Heart left ventricle (tissue), 13 donors: ENCODE measurements at regions not wholly inside any gene's neighbourhood (a gene's known extent, or its start where the extent isn't known, plus 50 kb on each side); places are given as distances from the start of the nearest gene placed in this dataset.

ENCODE experiments used
- POLR2A ChIP-seq, 2 donors: fragments of 450-650 bp; IDR thresholded peaks; one replicate each; pipeline ENCODE4 v1.6.1; 2017; ENCODE audit warnings: antibody characterized with exemption in 2 of 2, mild to moderate bottlenecking in 2 of 2, moderate library complexity in 2 of 2
- TF ChIP-seq, protein P1 (sequence below), 12 donors: fragments of 200-600 bp; sonication (generic) in 4 of 12; IDR thresholded peaks; one replicate each; pipeline versions ENCODE4 v1.5.0 to v1.8.0; 2018 to 2022; ENCODE audit warnings: antibody characterized with exemption in 12 of 12, mild to moderate bottlenecking in 5 of 12
- donor health status: ischemic (EF 13 %, LVEDD 7.1; RV severe dilation, severe dysfunction).
- donor health status: DM: no; HTN: yes; CAD: no.
- donor health status: DM: no; HTN: no; CAD: no.
- donor health status: ischemic (EF 25% LVEDD 6.9; RV normal size, moderate dysfunction).
- donor health status: ischemic (EF 25% LVEDD 5.7; RV mildly dilated, moderate dysfunction).
- donor health status: ischemic (EF 35%, LVEDD 5.7; RV mildly dilated, moderate dysfunction).
- donor health status: nonischemic (EF 11% LVEDD 7.7; RV severe dilation, severe dysfunction).
- donor health status: DM: yes; HTN: yes; CAD: no.
- donor health status: PGD.
- donor health status: ischemic (EF 29% LVEDD 5.4; RV normal size, mild dysfunction).
- donor health status: nonischemic (EF 23%, LVEDD 6.1; RV moderate dilation, normal function).

DNA sequence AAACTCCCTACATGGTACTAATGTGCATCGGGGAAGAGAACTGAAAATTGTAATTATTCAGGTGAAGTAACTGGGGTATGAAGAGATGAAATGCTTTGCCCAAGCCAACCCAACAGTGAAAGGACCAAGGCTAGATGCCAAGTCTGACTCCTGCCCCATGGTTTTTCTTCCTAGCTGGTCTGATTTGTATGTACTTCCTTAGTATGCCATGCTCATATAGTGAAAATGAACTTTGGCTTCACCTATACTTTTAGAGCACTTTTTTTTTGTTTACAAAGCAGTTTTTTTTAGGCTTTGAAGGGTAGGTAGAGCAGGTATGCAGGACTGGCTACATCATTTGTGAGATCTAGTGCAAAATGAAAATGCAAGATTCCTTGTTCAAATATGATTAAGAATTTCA lies 359.4 kb upstream of the RIOK2 start:
- TF ChIP-seq, protein P1, sequence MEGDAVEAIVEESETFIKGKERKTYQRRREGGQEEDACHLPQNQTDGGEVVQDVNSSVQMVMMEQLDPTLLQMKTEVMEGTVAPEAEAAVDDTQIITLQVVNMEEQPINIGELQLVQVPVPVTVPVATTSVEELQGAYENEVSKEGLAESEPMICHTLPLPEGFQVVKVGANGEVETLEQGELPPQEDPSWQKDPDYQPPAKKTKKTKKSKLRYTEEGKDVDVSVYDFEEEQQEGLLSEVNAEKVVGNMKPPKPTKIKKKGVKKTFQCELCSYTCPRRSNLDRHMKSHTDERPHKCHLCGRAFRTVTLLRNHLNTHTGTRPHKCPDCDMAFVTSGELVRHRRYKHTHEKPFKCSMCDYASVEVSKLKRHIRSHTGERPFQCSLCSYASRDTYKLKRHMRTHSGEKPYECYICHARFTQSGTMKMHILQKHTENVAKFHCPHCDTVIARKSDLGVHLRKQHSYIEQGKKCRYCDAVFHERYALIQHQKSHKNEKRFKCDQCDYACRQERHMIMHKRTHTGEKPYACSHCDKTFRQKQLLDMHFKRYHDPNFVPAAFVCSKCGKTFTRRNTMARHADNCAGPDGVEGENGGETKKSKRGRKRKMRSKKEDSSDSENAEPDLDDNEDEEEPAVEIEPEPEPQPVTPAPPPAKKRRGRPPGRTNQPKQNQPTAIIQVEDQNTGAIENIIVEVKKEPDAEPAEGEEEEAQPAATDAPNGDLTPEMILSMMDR (IDR thresholded peaks at IDR 0.05) = no peak
- TF ChIP-seq POLR2A (IDR thresholded peaks at IDR 0.05) = no peak
